KMS-11 (cell line): ENCODE measurements at regions not wholly inside any gene's neighbourhood (a gene's known extent, or its start where the extent isn't known, plus 50 kb on each side); places are given as distances from the start of the nearest gene placed in this dataset.
"Not testable (repeated sequence)": the region's sequence is repeated elsewhere in the genome, so short reads cannot be mapped to it uniquely, and the experiment has no call there.

ENCODE experiments used
- H2AFZ ChIP-seq: fragments of 200-600 bp; sonication (generic); 2 replicates; pipeline ENCODE4 v1.6.1; 2016; ENCODE audit warnings: antibody characterized with exemption, mixed run types, low read depth
- H3K27ac ChIP-seq: fragments of 200-600 bp; sonication (generic); 2 replicates; pipeline ENCODE4 v1.6.1; 2016; ENCODE audit warnings: mild to moderate bottlenecking, mixed run types
- H3K27me3 ChIP-seq: fragments of 200-600 bp; sonication (generic); 2 replicates; pipeline ENCODE4 v1.6.1; 2017; ENCODE audit warnings: mild to moderate bottlenecking, low read depth, mixed run types, moderate library complexity; ENCODE audit not compliant: insufficient read depth
- H3K36me3 ChIP-seq: fragments of 200-600 bp; sonication (generic); 2 replicates; pipeline ENCODE4 v1.6.1; 2017; ENCODE audit warnings: mild to moderate bottlenecking, mixed run types; ENCODE audit not compliant: insufficient read depth
- H3K4me1 ChIP-seq: fragments of 200-600 bp; sonication (generic); 2 replicates; pipeline ENCODE4 v1.6.1; 2016; ENCODE audit warnings: mild to moderate bottlenecking, low read depth, mixed run types; ENCODE audit not compliant: poor library complexity, severe bottlenecking
- H3K4me2 ChIP-seq: fragments of 200-600 bp; sonication (generic); 2 replicates; pipeline ENCODE4 v1.7.0; 2016; ENCODE audit warnings: mild to moderate bottlenecking, mixed run types
- H3K4me3 ChIP-seq: fragments of 200-600 bp; sonication (generic); IDR thresholded peaks from 2 replicates; pipeline ENCODE4 v1.6.1; 2017; ENCODE audit warnings: low read depth, low read length, mixed read lengths; ENCODE audit not compliant: insufficient read depth
- H3K79me2 ChIP-seq: fragments of 200-600 bp; sonication (generic); 2 replicates; pipeline ENCODE4 v1.6.1; 2016; ENCODE audit warnings: low read depth, mixed run types; ENCODE audit not compliant: insufficient read depth
- H3K9ac ChIP-seq: fragments of 200-600 bp; sonication (generic); 2 replicates; pipeline ENCODE4 v1.6.1; 2016; ENCODE audit warnings: mild to moderate bottlenecking, mixed run types
- H4K20me1 ChIP-seq: fragments of 200-600 bp; sonication (generic); 2 replicates; pipeline ENCODE4 v1.6.1; 2016; ENCODE audit warnings: mild to moderate bottlenecking, mixed run types; ENCODE audit not compliant: insufficient read depth
- CTCF ChIP-seq: fragments of 200-600 bp; sonication (generic); conservative IDR thresholded peaks from 2 replicates; pipeline ENCODE4 v1.6.1; 2017; ENCODE audit warnings: low read depth, mild to moderate bottlenecking, antibody characterized with exemption, low read length, moderate library complexity, mixed read lengths

- no peak overlapping the region for H3K4me2 ChIP-seq
- no peak for TF ChIP-seq CTCF
- H3K4me1 ChIP-seq: no peaks in the 10 kb centered on the region
- H4K20me1 ChIP-seq: no peaks in the 10 kb centered on the region
- no peaks in the 10 kb centered on the region for H3K27me3 ChIP-seq
- H3K27ac ChIP-seq: no peak overlapping the region
- H3K79me2 ChIP-seq: no peaks in the 10 kb centered on the region
- H3K9ac ChIP-seq: no peak overlapping the region
- H2AFZ ChIP-seq: no peak overlapping the region
- no peaks in the 10 kb centered on the region for H3K36me3 ChIP-seq
- no peak overlapping the region for H3K4me3 ChIP-seq
These were observed 165.8 kb downstream of the VSIG4 start for GRCh38 chrX:65874110-65874509.

DNA sequence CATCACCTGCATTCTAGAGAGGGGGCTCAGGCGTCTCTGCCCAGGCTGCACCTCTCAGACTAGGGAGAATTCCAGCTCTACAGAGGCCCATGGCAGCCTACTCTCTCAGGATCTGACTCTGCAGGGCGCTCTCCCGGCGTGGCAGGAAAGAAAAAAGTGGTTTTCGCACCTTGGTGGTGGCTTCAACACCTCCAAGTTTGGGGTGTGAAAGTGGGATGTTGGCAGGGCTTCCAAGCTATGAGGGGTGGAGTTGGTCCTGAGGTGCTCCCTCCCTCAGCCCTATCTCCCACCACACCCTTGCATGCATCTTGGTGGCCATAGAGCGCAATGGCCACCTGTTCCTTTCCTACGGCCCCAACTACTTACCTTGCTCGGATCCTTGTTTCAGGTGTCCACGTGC is 166.5 kb downstream of the VSIG4 start:
- H3K4me3 ChIP-seq: no peak overlapping the region
- no peaks in the 10 kb centered on the region for H3K79me2 ChIP-seq
- no peak overlapping the region for H2AFZ ChIP-seq
- no peaks in the 10 kb centered on the region for H4K20me1 ChIP-seq
- H3K4me2 ChIP-seq: no peak overlapping the region
- no peaks in the 10 kb centered on the region for H3K27me3 ChIP-seq
- no peaks in the 10 kb centered on the region for H3K4me1 ChIP-seq
- no peaks in the 10 kb centered on the region for H3K36me3 ChIP-seq
- H3K27ac ChIP-seq: no peak overlapping the region
- TF ChIP-seq CTCF: no peak
- no peak overlapping the region for H3K9ac ChIP-seq

- Histone ChIP-seq H3K4me1 (peaks cover 8% of the 10 kb centered on the region), H2AFZ (no peak overlapping the region), H3K27ac (no peak overlapping the region), H3K36me3 (no peaks in the 10 kb centered on the region), H3K4me2 (no peak overlapping the region), H3K9ac (no peak overlapping the region), H3K79me2 (no peaks in the 10 kb centered on the region), H3K4me3 (no peak overlapping the region), H4K20me1 (no peaks in the 10 kb centered on the region), H3K27me3 (no peaks in the 10 kb centered on the region)
- TF ChIP-seq CTCF: no peak
These were observed 168.1 kb downstream of the VSIG4 start for GRCh38 chrX:65871671-65872311.

- H2AFZ ChIP-seq, H3K27me3 ChIP-seq, H3K4me3 ChIP-seq, H3K79me2 ChIP-seq, H3K36me3 ChIP-seq, H3K9ac ChIP-seq, H3K4me2 ChIP-seq, H3K27ac ChIP-seq, H4K20me1 ChIP-seq: not testable (repeated sequence)
- peaks cover 20% of the 10 kb centered on the region for H3K4me1 ChIP-seq
These were observed 169.3 kb downstream of the VSIG4 start for GRCh38 chrX:65870544-65870943.

DNA sequence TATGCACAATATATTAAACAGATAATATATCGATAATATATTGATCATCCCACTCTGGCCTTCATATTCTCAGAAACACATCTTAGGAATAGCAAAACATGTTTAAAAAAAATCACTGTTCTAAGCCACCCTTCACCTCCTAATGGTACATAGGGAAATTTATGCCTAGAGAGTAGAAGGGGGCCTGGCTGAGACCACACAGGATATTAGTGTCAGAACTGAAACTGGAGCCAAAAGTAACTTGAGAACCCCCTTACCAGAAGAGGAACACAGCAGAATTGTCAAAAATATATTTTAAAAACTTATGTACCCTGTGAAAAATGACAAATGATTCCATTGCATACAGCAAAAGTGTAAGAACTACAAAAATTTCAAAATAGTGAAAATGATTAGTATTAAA is 173.1 kb downstream of the VSIG4 start:
- H3K79me2 ChIP-seq: no peaks in the 10 kb centered on the region
- peak overlapping the region; percentile 54 for H3K4me2 ChIP-seq
- TF ChIP-seq CTCF: no peak
- no peaks in the 10 kb centered on the region for H3K27me3 ChIP-seq
- H3K9ac ChIP-seq: no peak overlapping the region
- H2AFZ ChIP-seq: no peak overlapping the region
- H3K4me3 ChIP-seq: no peak overlapping the region
- H3K36me3 ChIP-seq: no peaks in the 10 kb centered on the region
- H3K4me1 ChIP-seq: peaks cover 42% of the 10 kb centered on the region
- peak overlapping the region; percentile 46 for H3K27ac ChIP-seq
- H4K20me1 ChIP-seq: no peaks in the 10 kb centered on the region
